ENCODE measurements at regions not wholly inside any gene's neighbourhood (a gene's known extent, or its start where the extent isn't known, plus 50 kb on each side); places are given as distances from the start of the nearest gene placed in this dataset.

- Histone ChIP-seq H3K4me3 (no peak overlapping the region), H3K36me3 (no peaks in the 10 kb centered on the region), H3K4me2 (peak overlapping the region in 9 of 11 experiments; percentile 27 to 63 (median 44); a peak in 16 of 22 replicates), H3K9ac (no peak overlapping the region), H3K27ac (peak overlapping the region in 2 of 11 experiments; percentile 27 to 44; a peak in 3 of 22 replicates), H4K20me1 (no peaks in the 10 kb centered on the region), H3K27me3 (0 out of 22 replicates have a peak, but pooled peaks cover 0 to under 1% (median 0%) of the 10 kb centered on the region in 11 experiments), H3K9me3 (replicated peaks in 1 of 11) (no peaks in the 10 kb centered on the region; a peak in 1 of 22 replicates), H3K4me1 (peaks cover 0 to 18% (median 9%) of the 10 kb centered on the region in 10 experiments; a peak in 13 of 20 replicates)
- TF ChIP-seq Cebpa-rat (IDR thresholded peaks at IDR 0.05) = no peak
Observed at GRCh38 chr2:176516051-176516602, 246.9 kb downstream of the MTX2 start.

GRCh38 chr2:176518823-176519222, 249.6 kb downstream of the MTX2 start:
- no peaks in the 10 kb centered on the region for H3K36me3 ChIP-seq
- H3K4me1 ChIP-seq = peaks cover 0 to 18% (median 9%) of the 10 kb centered on the region in 10 experiments; a peak in 13 of 20 replicates
- H3K9me3 ChIP-seq (replicated peaks in 1 of 11) = no peaks in the 10 kb centered on the region
- no peak overlapping the region for H3K4me3 ChIP-seq
- no peaks in the 10 kb centered on the region for H3K27me3 ChIP-seq
- H3K4me2 ChIP-seq = no peak overlapping the region
- H4K20me1 ChIP-seq = no peaks in the 10 kb centered on the region
- H3K9ac ChIP-seq = no peak overlapping the region
- H3K27ac ChIP-seq = no peak overlapping the region
- TF ChIP-seq Cebpa-rat (IDR thresholded peaks at IDR 0.05) = no peak

GRCh38 chr2:176521878-176522670, 252.8 kb downstream of the MTX2 start:
- Histone ChIP-seq H3K36me3 (no peaks in the 10 kb centered on the region), H3K4me1 (0 out of 20 replicates have a peak, but pooled peaks cover 0 to 4% (median 0%) of the 10 kb centered on the region in 10 experiments), H3K4me3 (no peak overlapping the region), H3K9me3 (replicated peaks in 1 of 11) (no peaks in the 10 kb centered on the region), H3K4me2 (no peak overlapping the region), H3K27ac (no peak overlapping the region), H3K27me3 (no peaks in the 10 kb centered on the region), H4K20me1 (no peaks in the 10 kb centered on the region), H3K9ac (no peak overlapping the region)
- TF ChIP-seq Cebpa-rat (IDR thresholded peaks at IDR 0.05) = no peak

- Histone ChIP-seq H3K4me2 (no peak overlapping the region), H3K27me3 (no peaks in the 10 kb centered on the region)
Observed at GRCh38 chr2:176525086-176525485, 255.8 kb downstream of the MTX2 start.

GRCh38 chr2:176526995-176527901, 258.0 kb downstream of the MTX2 start:
- no peak overlapping the region for H3K27ac ChIP-seq
- H3K4me2 ChIP-seq = no peak overlapping the region
- no peak overlapping the region for H3K4me3 ChIP-seq
- no peaks in the 10 kb centered on the region for H3K27me3 ChIP-seq
- no peak overlapping the region for H3K9ac ChIP-seq
- no peaks in the 10 kb centered on the region for H3K4me1 ChIP-seq
- no peaks in the 10 kb centered on the region for H3K36me3 ChIP-seq
- no peaks in the 10 kb centered on the region for H4K20me1 ChIP-seq
- no peaks in the 10 kb centered on the region for H3K9me3 ChIP-seq (replicated peaks in 1 of 11)
- no peak for TF ChIP-seq Cebpa-rat (IDR thresholded peaks at IDR 0.05)

More at GRCh38 chr2:176525086-176525485, 255.8 kb downstream of the MTX2 start:
- H3K36me3 ChIP-seq = no peaks in the 10 kb centered on the region
- no peaks in the 10 kb centered on the region for H3K4me1 ChIP-seq
- no peak for TF ChIP-seq Cebpa-rat (IDR thresholded peaks at IDR 0.05)
- no peak overlapping the region for H3K27ac ChIP-seq
- no peak overlapping the region for H3K9ac ChIP-seq
- no peaks in the 10 kb centered on the region for H3K9me3 ChIP-seq (replicated peaks in 1 of 11)
- H3K4me3 ChIP-seq = no peak overlapping the region
- no peaks in the 10 kb centered on the region for H4K20me1 ChIP-seq

GRCh38 chr2:176531608-176532007, 262.4 kb downstream of the MTX2 start:
- no peak overlapping the region for H3K27ac ChIP-seq
- no peak overlapping the region for H3K9ac ChIP-seq
- H4K20me1 ChIP-seq = no peaks in the 10 kb centered on the region
- H3K4me1 ChIP-seq = no peaks in the 10 kb centered on the region
- no peak overlapping the region for H3K4me2 ChIP-seq
- no peaks in the 10 kb centered on the region for H3K27me3 ChIP-seq
- no peaks in the 10 kb centered on the region for H3K36me3 ChIP-seq
- no peaks in the 10 kb centered on the region for H3K9me3 ChIP-seq (replicated peaks in 1 of 11)
- no peak overlapping the region for H3K4me3 ChIP-seq
- no peak for TF ChIP-seq Cebpa-rat (IDR thresholded peaks at IDR 0.05)

- H3K9ac ChIP-seq = no peak overlapping the region
- TF ChIP-seq Cebpa-rat (IDR thresholded peaks at IDR 0.05) = no peak
- H3K4me1 ChIP-seq = no peaks in the 10 kb centered on the region
- H3K4me3 ChIP-seq = no peak overlapping the region
- H3K36me3 ChIP-seq = no peaks in the 10 kb centered on the region
- H3K9me3 ChIP-seq (replicated peaks in 1 of 11) = no peaks in the 10 kb centered on the region
- no peak overlapping the region for H3K4me2 ChIP-seq
- H4K20me1 ChIP-seq = no peaks in the 10 kb centered on the region
- H3K27ac ChIP-seq = no peak overlapping the region
- no peaks in the 10 kb centered on the region for H3K27me3 ChIP-seq
Observed at GRCh38 chr2:176533505-176534193, 264.4 kb downstream of the MTX2 start.

- Histone ChIP-seq H3K9me3 (replicated peaks in 1 of 11) (no peaks in the 10 kb centered on the region), H3K27me3 (no peaks in the 10 kb centered on the region), H3K27ac (no peak overlapping the region), H3K9ac (no peak overlapping the region), H3K4me3 (no peak overlapping the region), H3K4me1 (no peaks in the 10 kb centered on the region), H4K20me1 (no peaks in the 10 kb centered on the region), H3K36me3 (no peaks in the 10 kb centered on the region), H3K4me2 (no peak overlapping the region)
- no peak for TF ChIP-seq Cebpa-rat (IDR thresholded peaks at IDR 0.05)
Observed at GRCh38 chr2:176534798-176535466, 265.7 kb downstream of the MTX2 start.
